IMR-90 (cell line): ENCODE measurements at regions not wholly inside any gene's neighbourhood (a gene's known extent, or its start where the extent isn't known, plus 50 kb on each side); places are given as distances from the start of the nearest gene placed in this dataset.

Experiments
- ATAC-seq: fragments of 200-7000 bp; cut with Tn5 transposase; 2 replicates; pipeline ENCODE4 v1.9.1; 2020; ENCODE audit warnings: low read depth, mild to moderate bottlenecking, moderate library complexity
- BruUV-seq: library from RNA; stranded (reverse); fragments of 400-500 nt; replicated peaks from 2 replicates; lab custom pipeline; 2021; lab: Mats Ljungman, UMichigan
- CTCF ChIA-PET: fragments of 300-600 bp; formaldehyde crosslinking; extraction: SDS; loops from one replicate; lab custom pipeline; 2021; ENCODE audit warnings: antibody characterized with exemption; lab: Yijun Ruan, JAX
- POLR2A ChIA-PET: fragments of 300-600 bp; sonication (Branson Sonifier 250); formaldehyde crosslinking; loops from one replicate; lab custom pipeline; 2022; ENCODE audit warnings: antibody characterized with exemption; ENCODE audit not compliant: unreplicated experiment; lab: Charles Lee
- DNase-seq: peaks from one replicate; pipeline ENCODE4 v3.0.0; 2013
- H2AFZ ChIP-seq: replicated peaks from 2 replicates; pipeline ENCODE3; 2013; ENCODE audit warnings: low read length, mild to moderate bottlenecking; ENCODE audit not compliant: poor library complexity
- H2AK5ac ChIP-seq: 2 replicates; pipeline ENCODE4 v1.6.1; 2013; ENCODE audit warnings: low read depth, low read length, inconsistent platforms
- H2AK9ac ChIP-seq: replicated peaks from 2 replicates; pipeline ENCODE3; 2013; ENCODE audit warnings: mild to moderate bottlenecking, low read depth, low read length, moderate library complexity; ENCODE audit not compliant: poor library complexity
- H2BK120ac ChIP-seq: 2 replicates; pipeline ENCODE4 v1.6.1; 2013; ENCODE audit warnings: low read depth, low read length, inconsistent platforms
- H2BK15ac ChIP-seq: 3 replicates; pipeline ENCODE4 v1.6.1; 2013; ENCODE audit warnings: low read depth, low read length, inconsistent platforms
- H2BK20ac ChIP-seq: 2 replicates; pipeline ENCODE4 v1.6.1; 2013; ENCODE audit warnings: low read depth, mild to moderate bottlenecking, inconsistent platforms, low read length, moderate library complexity
- H2BK5ac ChIP-seq: 2 replicates; pipeline ENCODE4 v1.6.1; 2013; ENCODE audit warnings: mild to moderate bottlenecking, low read depth, low read length, inconsistent platforms; ENCODE audit not compliant: poor library complexity, severe bottlenecking
- H3K14ac ChIP-seq: replicated peaks from 2 replicates; pipeline ENCODE4 v1.6.1; 2013; ENCODE audit warnings: low read depth, low read length, inconsistent platforms
- H3K18ac ChIP-seq: 2 replicates; pipeline ENCODE4 v1.6.1; 2013; ENCODE audit warnings: low read depth, low read length, control low read depth
- H3K23ac ChIP-seq: 2 replicates; pipeline ENCODE4 v1.6.1; 2013; ENCODE audit warnings: low read depth, low read length, inconsistent platforms
- H3K27ac ChIP-seq: 2 replicates; pipeline ENCODE4 v1.5.1; 2013; ENCODE audit warnings: mild to moderate bottlenecking, control low read depth, low read length; ENCODE audit not compliant: insufficient read depth
- H3K27me3 ChIP-seq: 2 replicates; pipeline ENCODE4 v1.6.1; 2013; ENCODE audit warnings: low read length; ENCODE audit not compliant: control insufficient read depth, insufficient read depth
- H3K36me3 ChIP-seq: 2 replicates; pipeline ENCODE4 v1.6.1; 2013; ENCODE audit warnings: low read length, mixed read lengths; ENCODE audit not compliant: control insufficient read depth, insufficient read depth
- H3K4ac ChIP-seq: 2 replicates; pipeline ENCODE4 v1.6.1; 2013; ENCODE audit warnings: low read depth, low read length, inconsistent platforms
- H3K4me1 ChIP-seq: 2 replicates; pipeline ENCODE4 v1.6.1; 2013; ENCODE audit warnings: low read length, mixed read lengths; ENCODE audit not compliant: control insufficient read depth, insufficient read depth
- H3K4me2 ChIP-seq: 2 replicates; pipeline ENCODE4 v1.6.1; 2013; ENCODE audit warnings: low read depth, mild to moderate bottlenecking, control low read depth, low read length, moderate library complexity
- H3K4me3 ChIP-seq: 2 replicates; pipeline ENCODE4 v1.5.1; 2013; ENCODE audit warnings: low read depth, mild to moderate bottlenecking, control low read depth, low read length, moderate library complexity; ENCODE audit not compliant: insufficient read depth
- H3K56ac ChIP-seq: 2 replicates; pipeline ENCODE4 v1.6.1; 2013; ENCODE audit warnings: low read length, inconsistent platforms; ENCODE audit not compliant: insufficient read depth; ENCODE audit errors: extremely low read depth
- H3K79me1 ChIP-seq, 2 experiments: 2 replicates each; pipeline ENCODE4 v1.6.1; 2013; ENCODE audit warnings: low read length in 2 of 2, inconsistent platforms in 1 of 2, low read depth in 1 of 2
- H3K9ac ChIP-seq: 2 replicates; pipeline ENCODE4 v1.6.1; 2013; ENCODE audit warnings: low read depth, low read length, control low read depth
- H3K9me1 ChIP-seq: 2 replicates; pipeline ENCODE4 v1.6.1; 2013; ENCODE audit warnings: low read length, inconsistent platforms; ENCODE audit not compliant: insufficient read depth
- H3K9me3 ChIP-seq: 2 replicates; pipeline ENCODE4 v1.6.1; 2013; ENCODE audit warnings: low read length; ENCODE audit not compliant: control insufficient read depth, insufficient read depth
- H4K20me1 ChIP-seq: 2 replicates; pipeline ENCODE4 v1.6.1; 2013; ENCODE audit warnings: low read length, inconsistent platforms; ENCODE audit not compliant: insufficient read depth
- H4K5ac ChIP-seq: 2 replicates; pipeline ENCODE4 v1.6.1; 2013; ENCODE audit warnings: mild to moderate bottlenecking, low read depth, low read length, control low read depth
- H4K8ac ChIP-seq, 2 experiments: 2 replicates each; pipeline ENCODE4 v1.6.1; 2013; ENCODE audit warnings: low read depth in 2 of 2, low read length in 2 of 2, control low read depth in 1 of 2, inconsistent platforms in 1 of 2
- H4K91ac ChIP-seq: 2 replicates; pipeline ENCODE4 v1.6.1; 2013; ENCODE audit warnings: low read depth, low read length, inconsistent platforms; ENCODE audit not compliant: insufficient read depth
- CEBPB ChIP-seq: IDR thresholded peaks from 2 replicates; pipeline ENCODE4 v1.6.1; 2012; ENCODE audit warnings: low read depth, low read length, improper control_type of control experiment
- CHD1 ChIP-seq: IDR thresholded peaks from 2 replicates; pipeline ENCODE4 v1.6.1; 2012; ENCODE audit warnings: low read depth, low read length, improper control_type of control experiment
- CTCF ChIP-seq: conservative IDR thresholded peaks from 2 replicates; pipeline ENCODE4 v1.5.1; 2012; ENCODE audit warnings: mild to moderate bottlenecking, low read depth, low read length, improper control_type of control experiment
- FOS ChIP-seq: fragments of 150-350 bp; IDR thresholded peaks from 2 replicates; pipeline ENCODE4 v1.6.1; 2016; ENCODE audit warnings: low read depth, low read length
- MAFK ChIP-seq: IDR thresholded peaks from 2 replicates; pipeline ENCODE4 v1.6.1; 2012; ENCODE audit warnings: low read depth, low read length, improper control_type of control experiment
- MAZ ChIP-seq: IDR thresholded peaks from 2 replicates; pipeline ENCODE4 v1.6.1; 2012; ENCODE audit warnings: low read depth, mild to moderate bottlenecking, low read length, improper control_type of control experiment, moderate library complexity, borderline replicate concordance
- MXI1 ChIP-seq: IDR thresholded peaks from 2 replicates; pipeline ENCODE4 v1.6.1; 2012; ENCODE audit warnings: low read depth, mild to moderate bottlenecking, low read length, moderate library complexity, borderline replicate concordance
- NFE2L2 ChIP-seq: fragments of 150-350 bp; IDR thresholded peaks from 2 replicates; pipeline ENCODE4 v1.6.1; 2016; ENCODE audit warnings: low read depth, mild to moderate bottlenecking, low read length
- POLR2A ChIP-seq: IDR thresholded peaks from 2 replicates; pipeline ENCODE4 v1.6.1; 2012; ENCODE audit warnings: mild to moderate bottlenecking, low read depth, low read length
- RCOR1 ChIP-seq: IDR thresholded peaks from 2 replicates; pipeline ENCODE4 v1.6.1; 2012; ENCODE audit warnings: mild to moderate bottlenecking, low read length, improper control_type of control experiment; ENCODE audit not compliant: insufficient replicate concordance
- dilution Hi-C: fragments of 300-500 bp; cut with HindIII; formaldehyde crosslinking; loops from one replicate; pipeline ENCODE4 v1.14.3; 2018; ENCODE audit warnings: low sequenced_read_pairs; ENCODE audit not compliant: unreplicated experiment
- in situ Hi-C: fragments of 300-500 bp; cut with MboI; formaldehyde crosslinking; loops from 3 replicates; pipeline ENCODE4 v1.14.3; 2019; ENCODE audit warnings: low sequenced_read_pairs, inconsistent platforms, mixed read lengths
- intact Hi-C: fragments of 100-400 bp; cut with micrococcal nuclease; formaldehyde crosslinking; loops from 2 replicates; pipeline ENCODE4 v1.10.0; 2022
- TF ChIP-seq, protein P1 (sequence below): fragments of 150-350 bp; IDR thresholded peaks from 2 replicates; pipeline ENCODE4 v1.6.1; 2017; ENCODE audit warnings: mild to moderate bottlenecking, antibody characterized with exemption, low read length, low read depth

DNA sequence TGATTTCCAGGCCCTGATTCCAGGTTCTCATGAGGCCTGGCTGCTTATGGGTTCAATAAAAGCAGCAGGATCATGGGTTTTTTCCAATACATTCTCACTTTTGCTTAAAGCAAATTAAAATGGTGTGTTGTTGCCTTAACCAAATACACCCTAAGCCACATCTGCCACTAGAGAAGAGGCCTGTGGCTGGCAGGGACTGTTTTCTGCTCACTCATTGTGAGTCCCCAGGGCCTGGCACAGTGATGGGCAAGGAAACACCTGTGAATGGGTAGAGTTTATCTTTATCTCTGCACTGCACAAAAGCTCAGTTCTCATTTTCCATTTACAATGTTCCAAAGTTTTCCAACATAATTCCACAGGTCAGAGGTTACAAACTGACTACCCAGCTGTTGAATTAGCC lies 726.0 kb downstream of the UQCRFS1 start:
- CTCF ChIA-PET, result no interaction called here
- Histone ChIP-seq H2BK5ac (no peak overlapping the region), H3K27me3 (no peaks in the 10 kb centered on the region), H2AFZ (no peak overlapping the region), H3K4me3 (no peak overlapping the region), H2BK20ac (no peak overlapping the region), H3K56ac (no peak overlapping the region), H4K91ac (no peak overlapping the region), H3K14ac (no peak overlapping the region), H4K8ac (no peak overlapping the region), H3K4me2 (no peak overlapping the region), H3K27ac (no peak overlapping the region), H3K9me3 (peaks cover 32% of the 10 kb centered on the region), H3K9ac (no peak overlapping the region), H3K79me1 (no peaks in the 10 kb centered on the region), H3K23ac (no peak overlapping the region), H4K20me1 (no peaks in the 10 kb centered on the region), H3K18ac (no peak overlapping the region), H4K5ac (no peak overlapping the region), H3K4me1 (no peaks in the 10 kb centered on the region), H2AK5ac (no peak overlapping the region), H2BK120ac (no peak overlapping the region), H3K9me1 (no peaks in the 10 kb centered on the region), H2BK15ac (no peak overlapping the region), H3K36me3 (no peaks in the 10 kb centered on the region), H3K4ac (no peak overlapping the region), H2AK9ac (no peak overlapping the region)
- no TSS peak for BruUV-seq
- in situ Hi-C loops (no loop called here), dilution Hi-C loops (no loop called here), intact Hi-C loops (no loop called here)
- POLR2A ChIA-PET, result no interaction called here
- TF ChIP-seq MAZ, result no peak
- no peak for TF ChIP-seq MAFK
- TF ChIP-seq NFE2L2, result no peak
- TF ChIP-seq, protein P1, sequence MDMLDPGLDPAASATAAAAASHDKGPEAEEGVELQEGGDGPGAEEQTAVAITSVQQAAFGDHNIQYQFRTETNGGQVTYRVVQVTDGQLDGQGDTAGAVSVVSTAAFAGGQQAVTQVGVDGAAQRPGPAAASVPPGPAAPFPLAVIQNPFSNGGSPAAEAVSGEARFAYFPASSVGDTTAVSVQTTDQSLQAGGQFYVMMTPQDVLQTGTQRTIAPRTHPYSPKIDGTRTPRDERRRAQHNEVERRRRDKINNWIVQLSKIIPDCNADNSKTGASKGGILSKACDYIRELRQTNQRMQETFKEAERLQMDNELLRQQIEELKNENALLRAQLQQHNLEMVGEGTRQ, result no peak
- TF ChIP-seq RCOR1, result no peak
- TF ChIP-seq CEBPB, result no peak
- TF ChIP-seq MXI1, result no peak
- TF ChIP-seq POLR2A, result no peak
- TF ChIP-seq FOS, result no peak
- TF ChIP-seq CHD1, result no peak
- TF ChIP-seq CTCF, result no peak
- DNase-seq (no peak), ATAC-seq (no peak)
